Sigmoid colon (tissue), 4 donors: ENCODE measurements at regions not wholly inside any gene's neighbourhood (a gene's known extent, or its start where the extent isn't known, plus 50 kb on each side); places are given as distances from the start of the nearest gene placed in this dataset.

Experiments
- EP300 ChIP-seq, 4 donors: sonication (generic); formaldehyde crosslinking; IDR thresholded peaks; one replicate each; pipeline ENCODE4 v1.6.1; 2017; ENCODE audit warnings: antibody characterized with exemption in 4 of 4
- POLR2AphosphoS5 ChIP-seq, 4 donors: sonication (generic); formaldehyde crosslinking; IDR thresholded peaks; one replicate each; pipeline ENCODE4 v1.6.1; 2017; ENCODE audit warnings: antibody characterized with exemption in 4 of 4
- TF ChIP-seq, protein P1 (sequence below), 4 experiments: fragments of 450-650 bp in 3 of 4; fragments of 200-600 bp in 1 of 4; IDR thresholded peaks; one replicate each; pipeline ENCODE4 v1.5.1; 2016 to 2019; ENCODE audit warnings: antibody characterized with exemption in 4 of 4, mild to moderate bottlenecking in 3 of 4, moderate library complexity in 2 of 4

GRCh38 chr12:39116861-39117260 lies 211.5 kb upstream of the CPNE8 start:
- TF ChIP-seq, protein P1, sequence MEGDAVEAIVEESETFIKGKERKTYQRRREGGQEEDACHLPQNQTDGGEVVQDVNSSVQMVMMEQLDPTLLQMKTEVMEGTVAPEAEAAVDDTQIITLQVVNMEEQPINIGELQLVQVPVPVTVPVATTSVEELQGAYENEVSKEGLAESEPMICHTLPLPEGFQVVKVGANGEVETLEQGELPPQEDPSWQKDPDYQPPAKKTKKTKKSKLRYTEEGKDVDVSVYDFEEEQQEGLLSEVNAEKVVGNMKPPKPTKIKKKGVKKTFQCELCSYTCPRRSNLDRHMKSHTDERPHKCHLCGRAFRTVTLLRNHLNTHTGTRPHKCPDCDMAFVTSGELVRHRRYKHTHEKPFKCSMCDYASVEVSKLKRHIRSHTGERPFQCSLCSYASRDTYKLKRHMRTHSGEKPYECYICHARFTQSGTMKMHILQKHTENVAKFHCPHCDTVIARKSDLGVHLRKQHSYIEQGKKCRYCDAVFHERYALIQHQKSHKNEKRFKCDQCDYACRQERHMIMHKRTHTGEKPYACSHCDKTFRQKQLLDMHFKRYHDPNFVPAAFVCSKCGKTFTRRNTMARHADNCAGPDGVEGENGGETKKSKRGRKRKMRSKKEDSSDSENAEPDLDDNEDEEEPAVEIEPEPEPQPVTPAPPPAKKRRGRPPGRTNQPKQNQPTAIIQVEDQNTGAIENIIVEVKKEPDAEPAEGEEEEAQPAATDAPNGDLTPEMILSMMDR (IDR thresholded peaks at IDR 0.05) = no peak
- no peak for TF ChIP-seq EP300 (IDR thresholded peaks at IDR 0.05)
- TF ChIP-seq POLR2AphosphoS5 (IDR thresholded peaks at IDR 0.05) = no peak
